KMS-11 (cell line): ENCODE measurements at regions not wholly inside any gene's neighbourhood (a gene's known extent, or its start where the extent isn't known, plus 50 kb on each side); places are given as distances from the start of the nearest gene placed in this dataset.

Experiments
- H2AFZ ChIP-seq: fragments of 200-600 bp; sonication (generic); 2 replicates; pipeline ENCODE4 v1.6.1; 2016; ENCODE audit warnings: antibody characterized with exemption, mixed run types, low read depth
- H3K27ac ChIP-seq: fragments of 200-600 bp; sonication (generic); 2 replicates; pipeline ENCODE4 v1.6.1; 2016; ENCODE audit warnings: mild to moderate bottlenecking, mixed run types
- H3K27me3 ChIP-seq: fragments of 200-600 bp; sonication (generic); 2 replicates; pipeline ENCODE4 v1.6.1; 2017; ENCODE audit warnings: mild to moderate bottlenecking, low read depth, mixed run types, moderate library complexity; ENCODE audit not compliant: insufficient read depth
- H3K36me3 ChIP-seq: fragments of 200-600 bp; sonication (generic); 2 replicates; pipeline ENCODE4 v1.6.1; 2017; ENCODE audit warnings: mild to moderate bottlenecking, mixed run types; ENCODE audit not compliant: insufficient read depth
- H3K4me1 ChIP-seq: fragments of 200-600 bp; sonication (generic); 2 replicates; pipeline ENCODE4 v1.6.1; 2016; ENCODE audit warnings: mild to moderate bottlenecking, low read depth, mixed run types; ENCODE audit not compliant: poor library complexity, severe bottlenecking
- H3K4me2 ChIP-seq: fragments of 200-600 bp; sonication (generic); 2 replicates; pipeline ENCODE4 v1.7.0; 2016; ENCODE audit warnings: mild to moderate bottlenecking, mixed run types
- H3K4me3 ChIP-seq: fragments of 200-600 bp; sonication (generic); IDR thresholded peaks from 2 replicates; pipeline ENCODE4 v1.6.1; 2017; ENCODE audit warnings: low read depth, low read length, mixed read lengths; ENCODE audit not compliant: insufficient read depth
- H3K79me2 ChIP-seq: fragments of 200-600 bp; sonication (generic); 2 replicates; pipeline ENCODE4 v1.6.1; 2016; ENCODE audit warnings: low read depth, mixed run types; ENCODE audit not compliant: insufficient read depth
- H3K9ac ChIP-seq: fragments of 200-600 bp; sonication (generic); 2 replicates; pipeline ENCODE4 v1.6.1; 2016; ENCODE audit warnings: mild to moderate bottlenecking, mixed run types
- H4K20me1 ChIP-seq: fragments of 200-600 bp; sonication (generic); 2 replicates; pipeline ENCODE4 v1.6.1; 2016; ENCODE audit warnings: mild to moderate bottlenecking, mixed run types; ENCODE audit not compliant: insufficient read depth
- TF ChIP-seq, protein P1 (sequence below): fragments of 200-600 bp; sonication (generic); conservative IDR thresholded peaks from 2 replicates; pipeline ENCODE4 v1.6.1; 2017; ENCODE audit warnings: low read depth, mild to moderate bottlenecking, antibody characterized with exemption, low read length, moderate library complexity, mixed read lengths

DNA sequence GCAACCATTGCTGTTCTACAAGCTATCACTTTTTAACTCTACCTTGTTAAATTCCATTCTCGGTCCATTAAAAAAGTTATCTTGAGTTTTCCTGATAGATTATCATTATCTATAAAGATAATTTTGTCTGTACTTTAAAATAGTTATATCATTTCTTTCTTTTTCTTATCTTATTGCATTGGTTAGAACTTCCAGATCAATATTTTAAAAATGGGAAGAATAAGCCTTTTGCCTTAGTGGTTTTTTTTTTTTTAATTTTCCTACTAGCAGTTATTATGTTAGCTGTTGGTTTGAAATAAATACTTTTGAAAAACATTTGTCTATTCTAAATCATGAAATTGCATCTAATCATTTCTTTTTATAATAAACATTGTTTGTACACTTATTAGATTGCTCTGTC lies 71.0 kb upstream of the ATF3 start:
- Histone ChIP-seq H2AFZ (no peak overlapping the region), H3K9ac (no peak overlapping the region), H4K20me1 (no peaks in the 10 kb centered on the region), H3K79me2 (no peaks in the 10 kb centered on the region), H3K36me3 (no peaks in the 10 kb centered on the region), H3K4me1 (no peaks in the 10 kb centered on the region), H3K27ac (no peak overlapping the region), H3K27me3 (no peaks in the 10 kb centered on the region), H3K4me3 (no peak overlapping the region), H3K4me2 (no peak overlapping the region)
- TF ChIP-seq, protein P1, sequence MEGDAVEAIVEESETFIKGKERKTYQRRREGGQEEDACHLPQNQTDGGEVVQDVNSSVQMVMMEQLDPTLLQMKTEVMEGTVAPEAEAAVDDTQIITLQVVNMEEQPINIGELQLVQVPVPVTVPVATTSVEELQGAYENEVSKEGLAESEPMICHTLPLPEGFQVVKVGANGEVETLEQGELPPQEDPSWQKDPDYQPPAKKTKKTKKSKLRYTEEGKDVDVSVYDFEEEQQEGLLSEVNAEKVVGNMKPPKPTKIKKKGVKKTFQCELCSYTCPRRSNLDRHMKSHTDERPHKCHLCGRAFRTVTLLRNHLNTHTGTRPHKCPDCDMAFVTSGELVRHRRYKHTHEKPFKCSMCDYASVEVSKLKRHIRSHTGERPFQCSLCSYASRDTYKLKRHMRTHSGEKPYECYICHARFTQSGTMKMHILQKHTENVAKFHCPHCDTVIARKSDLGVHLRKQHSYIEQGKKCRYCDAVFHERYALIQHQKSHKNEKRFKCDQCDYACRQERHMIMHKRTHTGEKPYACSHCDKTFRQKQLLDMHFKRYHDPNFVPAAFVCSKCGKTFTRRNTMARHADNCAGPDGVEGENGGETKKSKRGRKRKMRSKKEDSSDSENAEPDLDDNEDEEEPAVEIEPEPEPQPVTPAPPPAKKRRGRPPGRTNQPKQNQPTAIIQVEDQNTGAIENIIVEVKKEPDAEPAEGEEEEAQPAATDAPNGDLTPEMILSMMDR = no peak

DNA sequence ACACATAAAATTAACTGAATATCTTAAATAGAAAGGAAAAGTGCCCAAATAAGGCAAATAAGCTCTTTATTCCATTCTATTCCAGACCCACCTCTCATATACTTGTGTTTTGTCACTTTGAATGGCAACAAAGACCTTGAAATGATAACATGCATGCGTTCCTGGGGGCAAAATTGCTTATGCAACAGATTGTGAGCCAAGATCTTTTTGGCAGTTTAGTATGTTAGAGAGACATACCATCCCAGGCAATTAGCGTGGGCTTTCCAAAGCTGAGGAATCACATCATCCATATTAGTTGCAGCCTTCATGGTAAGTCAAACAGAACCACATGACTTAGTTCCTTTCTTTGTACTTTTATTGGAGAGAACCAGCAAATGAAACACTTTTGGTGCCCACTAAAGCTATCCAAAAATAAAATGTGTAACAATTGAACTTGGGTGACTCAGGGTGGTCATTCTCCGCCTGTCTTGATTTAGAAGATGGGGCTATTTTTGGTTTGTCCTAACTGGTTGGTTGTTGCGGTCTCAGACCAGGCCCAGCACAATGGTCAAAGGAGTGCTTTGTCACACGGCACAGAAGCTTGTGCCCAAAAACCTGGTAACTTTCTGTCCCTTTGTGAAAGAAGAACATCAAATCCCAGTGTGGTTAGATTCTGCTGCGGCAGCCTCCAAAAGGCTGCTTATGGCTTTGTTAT lies 68.7 kb upstream of the ATF3 start:
- Histone ChIP-seq H3K4me1 (no peaks in the 10 kb centered on the region), H3K4me3 (no peak overlapping the region), H2AFZ (no peak overlapping the region), H4K20me1 (no peaks in the 10 kb centered on the region), H3K9ac (no peak overlapping the region), H3K36me3 (no peaks in the 10 kb centered on the region), H3K79me2 (no peaks in the 10 kb centered on the region), H3K27ac (no peak overlapping the region), H3K4me2 (no peak overlapping the region), H3K27me3 (no peaks in the 10 kb centered on the region)
- TF ChIP-seq, protein P1 = no peak

DNA sequence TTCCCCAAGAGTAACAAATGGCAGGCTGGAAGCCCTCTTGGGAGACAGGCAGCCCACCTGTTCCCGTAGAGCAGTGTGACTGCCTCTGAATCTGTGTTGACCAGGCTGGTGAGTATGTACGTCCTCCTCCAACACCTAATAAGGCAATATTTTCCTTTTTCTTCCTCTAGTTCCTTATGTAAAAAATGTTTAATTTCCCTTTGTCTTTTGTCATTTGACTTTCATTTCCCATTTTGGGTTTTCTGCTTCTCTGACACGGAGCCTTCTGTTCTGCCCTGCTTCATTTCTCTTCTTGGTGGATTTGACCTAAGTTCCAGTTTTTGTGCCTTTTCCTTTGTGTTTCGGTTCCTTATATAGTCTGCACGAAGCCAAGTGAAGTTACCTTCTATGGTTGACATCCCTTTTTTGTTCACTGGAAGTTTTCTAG lies 65.8 kb upstream of the ATF3 start:
- H3K9ac ChIP-seq = no peak overlapping the region
- TF ChIP-seq, protein P1 = no peak
- H3K4me3 ChIP-seq = no peak overlapping the region
- H2AFZ ChIP-seq = no peak overlapping the region
- H3K27ac ChIP-seq = no peak overlapping the region
- no peaks in the 10 kb centered on the region for H3K36me3 ChIP-seq
- H4K20me1 ChIP-seq = no peaks in the 10 kb centered on the region
- H3K79me2 ChIP-seq = no peaks in the 10 kb centered on the region
- H3K4me2 ChIP-seq = no peak overlapping the region
- H3K27me3 ChIP-seq = no peaks in the 10 kb centered on the region
- H3K4me1 ChIP-seq = no peaks in the 10 kb centered on the region

DNA sequence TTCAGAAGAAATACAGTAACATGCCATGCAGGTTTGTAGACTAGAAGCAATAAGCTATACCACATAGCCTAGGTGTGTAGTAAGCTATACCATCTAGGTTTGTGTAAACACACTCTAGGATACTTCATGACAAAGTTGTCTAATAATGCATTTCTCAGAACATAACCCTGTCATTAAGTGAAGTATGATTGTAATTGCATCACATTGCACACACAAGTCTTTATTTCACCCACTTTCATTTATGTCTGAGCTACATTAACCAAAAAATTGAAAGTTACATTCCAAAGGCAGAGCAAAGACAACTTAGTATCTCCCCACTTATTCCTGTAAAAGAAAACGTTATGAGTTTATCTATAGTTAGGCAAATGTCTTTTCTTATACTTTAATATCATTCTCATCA lies 64.5 kb upstream of the ATF3 start:
- no peak overlapping the region for H3K27ac ChIP-seq
- H3K4me3 ChIP-seq = no peak overlapping the region
- no peaks in the 10 kb centered on the region for H3K27me3 ChIP-seq
- no peak overlapping the region for H3K9ac ChIP-seq
- no peaks in the 10 kb centered on the region for H3K79me2 ChIP-seq
- no peak overlapping the region for H3K4me2 ChIP-seq
- H2AFZ ChIP-seq = no peak overlapping the region
- TF ChIP-seq, protein P1 = no peak
- no peaks in the 10 kb centered on the region for H3K4me1 ChIP-seq
- no peaks in the 10 kb centered on the region for H4K20me1 ChIP-seq
- H3K36me3 ChIP-seq = no peaks in the 10 kb centered on the region
